Omental fat pad (tissue), 3 donors: ENCODE measurements at regions not wholly inside any gene's neighbourhood (a gene's known extent, or its start where the extent isn't known, plus 50 kb on each side); places are given as distances from the start of the nearest gene placed in this dataset.

Experiments
- ATAC-seq: fragments of 150-250 bp; one replicate; pipeline ENCODE4 v1.9.1; 2016; ENCODE audit warnings: mild to moderate bottlenecking, moderate library complexity; ENCODE audit not compliant: low FRiP score
- DNase-seq: peaks from one replicate; pipeline ENCODE4 v3.0.0-alpha.2; 2019; ENCODE audit warnings: low spot score
- CTCF ChIP-seq, 3 donors: fragments of 450-650 bp; IDR thresholded peaks; one replicate each; pipeline ENCODE4 v1.5.1; 2016 to 2017; ENCODE audit warnings: antibody characterized with exemption in 3 of 3, mild to moderate bottlenecking in 3 of 3, moderate library complexity in 2 of 3

- no peak for DNase-seq
- no peak for ATAC-seq
- TF ChIP-seq CTCF (IDR thresholded peaks at IDR 0.05), result no peak
These were observed 979.2 kb downstream of the MRPL39 start for GRCh38 chr21:24628046-24628445.

DNA sequence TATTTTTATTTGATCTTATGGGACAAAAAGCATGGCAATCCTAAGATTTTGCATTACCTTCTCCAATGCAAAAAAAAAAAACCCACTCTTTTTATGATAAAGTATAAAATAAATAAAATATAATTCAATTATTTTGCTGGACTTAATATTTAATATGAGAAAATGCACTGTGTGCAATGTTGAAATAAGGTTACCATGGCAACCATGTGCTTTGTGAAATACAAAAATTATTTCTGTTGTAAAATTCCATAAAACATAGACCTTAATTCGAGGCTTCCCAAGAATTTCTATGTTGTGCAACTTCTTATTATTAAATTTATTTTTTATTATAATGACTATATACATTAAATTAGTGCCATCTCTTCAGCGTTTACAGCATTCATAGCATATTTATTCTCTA, 989.5 kb downstream of the MRPL39 start:
- no peak for TF ChIP-seq CTCF (IDR thresholded peaks at IDR 0.05)
- ATAC-seq, result no peak

DNA sequence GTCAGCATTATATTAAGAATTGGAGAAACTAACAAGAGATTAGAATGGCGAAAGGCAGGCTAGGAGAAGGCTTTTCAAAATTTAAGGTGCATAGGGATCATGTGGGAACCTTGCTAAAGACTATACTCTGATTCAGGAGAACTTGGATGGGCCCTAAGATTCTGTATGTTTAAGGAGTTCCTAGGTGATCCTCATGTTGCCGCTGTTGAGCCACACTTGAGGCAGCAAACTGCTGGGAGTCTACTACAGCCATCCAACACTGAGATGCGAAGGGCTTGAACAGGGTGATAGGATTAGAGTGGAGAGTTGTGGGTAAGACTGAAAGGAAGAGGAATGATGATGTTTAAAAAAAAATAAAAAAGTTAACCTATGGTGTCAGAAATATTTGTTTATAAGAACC, 1013.2 kb downstream of the MRPL39 start:
- DNase-seq (no peak), ATAC-seq (no peak)
- no peak for TF ChIP-seq CTCF (IDR thresholded peaks at IDR 0.05)

More for the DNA sequence above, 989.5 kb downstream of the MRPL39 start:
- no peak for DNase-seq

GRCh38 chr21:24590261-24590660, 1017.0 kb downstream of the MRPL39 start:
- DNase-seq (no peak), ATAC-seq (no peak)
- TF ChIP-seq CTCF (IDR thresholded peaks at IDR 0.05), result no peak

DNA sequence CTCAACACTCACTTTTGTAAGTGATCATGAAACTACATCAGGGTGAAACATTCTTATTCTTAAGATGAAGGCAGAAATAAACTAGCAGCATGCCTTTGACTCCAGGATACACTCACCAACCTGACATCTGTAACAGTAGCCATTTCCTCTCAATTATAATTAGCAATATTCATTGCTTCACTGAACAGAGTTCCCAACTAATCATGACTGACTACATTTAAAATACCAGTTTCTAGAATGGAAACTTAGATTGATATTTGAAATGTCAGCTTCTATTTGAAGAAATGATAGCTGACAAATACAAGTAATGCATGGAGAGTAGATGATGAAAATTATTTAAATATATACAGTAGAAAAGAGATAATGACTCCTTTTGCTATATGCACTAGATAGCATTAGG, 1023.8 kb downstream of the MRPL39 start:
- no peak for DNase-seq
- TF ChIP-seq CTCF (IDR thresholded peaks at IDR 0.05), result no peak

GRCh38 chr21:24577301-24577700, 1030.0 kb downstream of the MRPL39 start:
- TF ChIP-seq CTCF (IDR thresholded peaks at IDR 0.05), result no peak
- DNase-seq, result no peak
- ATAC-seq, result no peak

More for the DNA sequence above, 1023.8 kb downstream of the MRPL39 start:
- ATAC-seq, result no peak

- DNase-seq (no peak), ATAC-seq (no peak)
- no peak for TF ChIP-seq CTCF (IDR thresholded peaks at IDR 0.05)
These were observed 1046.0 kb downstream of the MRPL39 start for GRCh38 chr21:24561291-24561690.
